CD4-positive, alpha-beta T cell (primary cell): ENCODE measurements at regions not wholly inside any gene's neighbourhood (a gene's known extent, or its start where the extent isn't known, plus 50 kb on each side); places are given as distances from the start of the nearest gene placed in this dataset.

Source experiments
- ATAC-seq: fragments of 200-7000 bp; cut with Tn5 transposase; one replicate; pipeline ENCODE4 v1.10.0; 2022; ENCODE audit warnings: mild to moderate bottlenecking; ENCODE audit not compliant: poor library complexity
- CTCF ChIA-PET: fragments of 350-600 bp; sonication (Branson Sonifier 250); formaldehyde crosslinking; loops from one replicate; lab custom pipeline; 2021; ENCODE audit warnings: antibody characterized with exemption, inconsistent platforms; lab: Charles Lee
- POLR2A ChIA-PET: fragments of 350-600 bp; sonication (Branson Sonifier 250); formaldehyde crosslinking; loops from one replicate; lab custom pipeline; 2021; ENCODE audit warnings: antibody characterized with exemption, inconsistent platforms; lab: Charles Lee
- DNase-seq, 14 experiments: peaks; one replicate each; pipeline ENCODE4 v3.0.0-alpha.2; 2013 to 2020; ENCODE audit warnings: mixed read lengths in 2 of 14
- H3K27ac ChIP-seq, 2 donors: one replicate each; pipeline versions ENCODE4 v1.5.1 to v1.7.0; 2013; ENCODE audit warnings: low read length in 2 of 2, low read depth in 1 of 2, mild to moderate bottlenecking in 1 of 2
- H3K27me3 ChIP-seq, 2 experiments: 1 replicate in 1 of 2; 2 replicates in 1 of 2; pipeline versions ENCODE4 v1.6.1 to v1.7.0; 2013; ENCODE audit warnings: low read length in 2 of 2, control low read depth in 1 of 2, mild to moderate bottlenecking in 1 of 2, moderate library complexity in 1 of 2; ENCODE audit not compliant: insufficient read depth in 2 of 2, control insufficient read depth in 1 of 2
- H3K36me3 ChIP-seq: one replicate; pipeline ENCODE4 v1.6.1; 2013; ENCODE audit warnings: low read length, control low read depth; ENCODE audit not compliant: insufficient read depth
- H3K4me1 ChIP-seq: one replicate; pipeline ENCODE4 v1.6.1; 2013; ENCODE audit warnings: low read length, control low read depth; ENCODE audit not compliant: insufficient read depth
- H3K4me3 ChIP-seq: one replicate; pipeline ENCODE4 v1.5.1; 2013; ENCODE audit warnings: mild to moderate bottlenecking, low read length, moderate library complexity
- H3K9me3 ChIP-seq, 2 experiments: 1 replicate in 1 of 2; 2 replicates in 1 of 2; pipeline versions ENCODE4 v1.6.1 to v1.7.0; 2013; ENCODE audit warnings: low read length in 2 of 2, mild to moderate bottlenecking in 2 of 2, control low read depth in 1 of 2, moderate library complexity in 1 of 2; ENCODE audit not compliant: control insufficient read depth in 1 of 2, insufficient read depth in 1 of 2
- H3K27ac Mint-ChIP-seq: one replicate; pipeline ENCODE4 v1.8.0; 2020; ENCODE audit warnings: mixed read lengths
- H3K27me3 Mint-ChIP-seq: one replicate; pipeline ENCODE4 v1.8.0; 2021; ENCODE audit warnings: mixed read lengths
- H3K36me3 Mint-ChIP-seq: one replicate; pipeline ENCODE4 v1.8.0; 2021; ENCODE audit warnings: low read depth, mixed read lengths
- H3K4me1 Mint-ChIP-seq: one replicate; pipeline ENCODE4 v1.8.0; 2021; ENCODE audit warnings: low read depth, mixed read lengths
- H3K4me3 Mint-ChIP-seq: one replicate; pipeline ENCODE4 v1.8.0; 2020; ENCODE audit warnings: mild to moderate bottlenecking, mixed read lengths
- H3K9me3 Mint-ChIP-seq: one replicate; pipeline ENCODE4 v1.8.0; 2020; ENCODE audit warnings: mixed read lengths
- intact Hi-C, 2 experiments: fragments of 100-400 bp; cut with DNase I in 1 of 2; cut with micrococcal nuclease in 1 of 2; formaldehyde crosslinking; loops; one replicate each; pipeline versions ENCODE4 v1.15.1 to v1.9.0; 2023 to 2025; cut with DNase I, micrococcal nuclease
- TF ChIP-seq, protein P1 (sequence below): fragments of 200-600 bp; IDR thresholded peaks from one replicate; pipeline ENCODE4 v1.8.0; 2022; ENCODE audit warnings: antibody characterized with exemption, mild to moderate bottlenecking

DNA sequence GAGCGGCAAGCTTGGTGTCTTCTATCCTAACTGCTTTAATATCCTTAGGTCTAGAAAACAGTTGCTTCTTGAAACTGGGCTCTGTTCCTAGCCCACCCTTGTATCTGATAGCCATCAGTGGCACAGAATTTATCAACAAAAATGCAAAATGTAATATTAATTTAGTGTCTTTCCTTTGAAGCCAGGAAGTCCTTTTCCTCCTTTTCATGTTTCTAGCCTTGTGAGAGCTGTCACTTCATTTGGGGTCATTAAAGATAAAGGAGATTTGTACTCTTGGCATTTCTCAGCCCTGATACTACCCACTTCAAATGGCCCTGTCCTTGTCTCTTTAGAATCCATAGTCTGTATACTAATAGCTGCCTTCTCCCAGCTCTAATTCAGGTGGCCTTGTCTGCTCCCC, 111.0 kb downstream of the GAS1 start:
- CTCF ChIA-PET: no interaction called here
- H3K36me3 Mint-ChIP-seq: no peaks in the 10 kb centered on the region
- no peak for ATAC-seq

GRCh38 chr9:86830356-86830755, 117.0 kb downstream of the GAS1 start:
- no peak overlapping the region for H3K4me3 ChIP-seq
- ATAC-seq (no peak), DNase-seq (no peak)
- no peaks in the 10 kb centered on the region for H3K27me3 ChIP-seq
- H3K4me3 Mint-ChIP-seq: no peak overlapping the region
- no peaks in the 10 kb centered on the region for H3K4me1 Mint-ChIP-seq
- H3K27ac ChIP-seq: no peak overlapping the region
- no peaks in the 10 kb centered on the region for H3K9me3 ChIP-seq
- no peaks in the 10 kb centered on the region for H3K4me1 ChIP-seq
- POLR2A ChIA-PET: no interaction called here
- H3K27me3 Mint-ChIP-seq: peaks cover 12% of the 10 kb centered on the region
- no peak overlapping the region for H3K27ac Mint-ChIP-seq
- H3K36me3 ChIP-seq: no peaks in the 10 kb centered on the region
- CTCF ChIA-PET: no interaction called here
- no peaks in the 10 kb centered on the region for H3K9me3 Mint-ChIP-seq
- H3K36me3 Mint-ChIP-seq: no peaks in the 10 kb centered on the region
- TF ChIP-seq, protein P1, sequence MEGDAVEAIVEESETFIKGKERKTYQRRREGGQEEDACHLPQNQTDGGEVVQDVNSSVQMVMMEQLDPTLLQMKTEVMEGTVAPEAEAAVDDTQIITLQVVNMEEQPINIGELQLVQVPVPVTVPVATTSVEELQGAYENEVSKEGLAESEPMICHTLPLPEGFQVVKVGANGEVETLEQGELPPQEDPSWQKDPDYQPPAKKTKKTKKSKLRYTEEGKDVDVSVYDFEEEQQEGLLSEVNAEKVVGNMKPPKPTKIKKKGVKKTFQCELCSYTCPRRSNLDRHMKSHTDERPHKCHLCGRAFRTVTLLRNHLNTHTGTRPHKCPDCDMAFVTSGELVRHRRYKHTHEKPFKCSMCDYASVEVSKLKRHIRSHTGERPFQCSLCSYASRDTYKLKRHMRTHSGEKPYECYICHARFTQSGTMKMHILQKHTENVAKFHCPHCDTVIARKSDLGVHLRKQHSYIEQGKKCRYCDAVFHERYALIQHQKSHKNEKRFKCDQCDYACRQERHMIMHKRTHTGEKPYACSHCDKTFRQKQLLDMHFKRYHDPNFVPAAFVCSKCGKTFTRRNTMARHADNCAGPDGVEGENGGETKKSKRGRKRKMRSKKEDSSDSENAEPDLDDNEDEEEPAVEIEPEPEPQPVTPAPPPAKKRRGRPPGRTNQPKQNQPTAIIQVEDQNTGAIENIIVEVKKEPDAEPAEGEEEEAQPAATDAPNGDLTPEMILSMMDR: no peak
- intact Hi-C loops: no loop called here

More for the DNA sequence above, 111.0 kb downstream of the GAS1 start:
- Histone ChIP-seq H3K27ac (no peak overlapping the region), H3K27me3 (peaks cover 0 to 6% of the 10 kb centered on the region in 2 experiments), H3K36me3 (no peaks in the 10 kb centered on the region), H3K9me3 (no peaks in the 10 kb centered on the region), H3K4me1 (no peaks in the 10 kb centered on the region), H3K4me3 (no peak overlapping the region)
- TF ChIP-seq, protein P1: no peak
- no peaks in the 10 kb centered on the region for H3K9me3 Mint-ChIP-seq
- H3K4me1 Mint-ChIP-seq: no peaks in the 10 kb centered on the region
- H3K4me3 Mint-ChIP-seq: no peak overlapping the region
- intact Hi-C loops: no loop called here
- no peak overlapping the region for H3K27ac Mint-ChIP-seq
- DNase-seq: no peak
- POLR2A ChIA-PET: no interaction called here
- H3K27me3 Mint-ChIP-seq: peaks cover 26% of the 10 kb centered on the region

GRCh38 chr9:86829496-86830046, 117.7 kb downstream of the GAS1 start:
- TF ChIP-seq, protein P1: no peak
- Histone ChIP-seq H3K9me3 (no peaks in the 10 kb centered on the region), H3K4me1 (no peaks in the 10 kb centered on the region), H3K36me3 (no peaks in the 10 kb centered on the region), H3K27ac (no peak overlapping the region), H3K4me3 (no peak overlapping the region), H3K27me3 (no peaks in the 10 kb centered on the region)
- H3K4me1 Mint-ChIP-seq: no peaks in the 10 kb centered on the region
- intact Hi-C loops: no loop called here
- H3K4me3 Mint-ChIP-seq: no peak overlapping the region
- no peaks in the 10 kb centered on the region for H3K9me3 Mint-ChIP-seq
- no peaks in the 10 kb centered on the region for H3K36me3 Mint-ChIP-seq
- ChIA-PET CTCF (no interaction called here), POLR2A (no interaction called here)
- H3K27me3 Mint-ChIP-seq: peaks cover 5% of the 10 kb centered on the region
- ATAC-seq: no peak
- no peak for DNase-seq
- no peak overlapping the region for H3K27ac Mint-ChIP-seq
